Neural cell (in vitro differentiated cells): ENCODE measurements at regions not wholly inside any gene's neighbourhood (a gene's known extent, or its start where the extent isn't known, plus 50 kb on each side); places are given as distances from the start of the nearest gene placed in this dataset.

Experiments used
- H2AFZ ChIP-seq: fragments of 200-600, 300-800 bp; sonication (generic), shearing (Covaris generic); 2 replicates; pipeline ENCODE4 v1.6.0; 2014; ENCODE audit warnings: low read depth, mild to moderate bottlenecking, antibody characterized with exemption, low read length, moderate library complexity
- H3F3A ChIP-seq: fragments of 200-600 bp; shearing (Covaris generic); 2 replicates; pipeline ENCODE4 v1.6.1; 2016; ENCODE audit warnings: mild to moderate bottlenecking, moderate library complexity, mixed read lengths, antibody characterized with exemption, low read length; ENCODE audit not compliant: insufficient read depth, poor library complexity, severe bottlenecking
- H3K27ac ChIP-seq: fragments of 200-600, 300-800 bp; sonication (generic), shearing (Covaris generic); 2 replicates; pipeline ENCODE4 v1.5.1; 2014; ENCODE audit warnings: mild to moderate bottlenecking, low read length, moderate library complexity
- H3K27me3 ChIP-seq: fragments of 300-800, 200-600 bp; sonication (generic), shearing (Covaris generic); 2 replicates; pipeline ENCODE4 v1.6.0; 2014; ENCODE audit warnings: mild to moderate bottlenecking, low read depth, low read length, moderate library complexity; ENCODE audit not compliant: insufficient read depth
- H3K36me3 ChIP-seq: fragments of 300-800, 200-600 bp; sonication (generic), shearing (Covaris generic); 2 replicates; pipeline ENCODE4 v1.5.1; 2014; ENCODE audit warnings: mild to moderate bottlenecking, antibody characterized with exemption, low read length, moderate library complexity; ENCODE audit not compliant: insufficient read depth
- H3K4me2 ChIP-seq: fragments of 300-800, 200-600 bp; sonication (generic), shearing (Covaris generic); 2 replicates; pipeline ENCODE4 v1.6.0; 2014; ENCODE audit warnings: mild to moderate bottlenecking, low read length
- H3K4me3 ChIP-seq: fragments of 300-800, 200-600 bp; sonication (generic), shearing (Covaris generic); 2 replicates; pipeline ENCODE4 v1.5.1; 2014; ENCODE audit warnings: mild to moderate bottlenecking, low read length, moderate library complexity
- H3K79me2 ChIP-seq: fragments of 200-600 bp; shearing (Covaris generic); replicated peaks from 2 replicates; pipeline ENCODE4 v1.6.0; 2014; ENCODE audit warnings: mild to moderate bottlenecking, low read length, moderate library complexity; ENCODE audit not compliant: insufficient read depth
- H3K9ac ChIP-seq: fragments of 300-800, 200-600 bp; sonication (generic), shearing (Covaris generic); 2 replicates; pipeline ENCODE4 v1.6.1; 2016; ENCODE audit warnings: mild to moderate bottlenecking, low read length, mixed read lengths
- H3K9me2 ChIP-seq: fragments of 200-600 bp; shearing (Covaris generic); 2 replicates; pipeline ENCODE4 v1.6.1; 2016; ENCODE audit warnings: mild to moderate bottlenecking, low read length, mixed read lengths; ENCODE audit not compliant: insufficient read depth
- H3K9me3 ChIP-seq: fragments of 200-600, 300-800 bp; sonication (generic), shearing (Covaris generic); 2 replicates; pipeline ENCODE4 v1.6.1; 2016; ENCODE audit warnings: mild to moderate bottlenecking, mixed run types, low read length, moderate library complexity, mixed read lengths
- H4K20me1 ChIP-seq: fragments of 200-600 bp; shearing (Covaris generic); 2 replicates; pipeline ENCODE4 v1.6.1; 2016; ENCODE audit warnings: mild to moderate bottlenecking, mixed run types; ENCODE audit not compliant: insufficient read depth
- EP300 ChIP-seq: fragments of 450-650 bp; conservative IDR thresholded peaks from 2 replicates; pipeline ENCODE4 v1.6.1; 2014; ENCODE audit warnings: antibody characterized with exemption, mild to moderate bottlenecking, moderate library complexity; ENCODE audit not compliant: poor library complexity, severe bottlenecking
- EZH2 ChIP-seq: fragments of 200-600, 300-800 bp; shearing (Covaris generic), sonication (generic); IDR thresholded peaks from 2 replicates; pipeline ENCODE4 v1.6.1; 2014; ENCODE audit warnings: antibody characterized with exemption, low read length, borderline replicate concordance, mild to moderate bottlenecking; ENCODE audit not compliant: insufficient read depth, poor library complexity, severe bottlenecking
- MXI1 ChIP-seq: fragments of 450-650 bp; conservative IDR thresholded peaks from 2 replicates; pipeline ENCODE4 v1.6.1; 2014; ENCODE audit warnings: antibody characterized with exemption, mild to moderate bottlenecking; ENCODE audit not compliant: poor library complexity, severe bottlenecking
- POLR2AphosphoS5 ChIP-seq: IDR thresholded peaks from 2 replicates; pipeline ENCODE4 v1.6.1; 2012
- RAD21 ChIP-seq: fragments of 450-650 bp; conservative IDR thresholded peaks from 2 replicates; pipeline ENCODE4 v1.6.1; 2014; ENCODE audit warnings: antibody characterized with exemption, mild to moderate bottlenecking, moderate library complexity
- SMC3 ChIP-seq: fragments of 450-650 bp; conservative IDR thresholded peaks from 2 replicates; pipeline ENCODE4 v1.6.1; 2014; ENCODE audit warnings: antibody characterized with exemption, mild to moderate bottlenecking, moderate library complexity; ENCODE audit not compliant: poor library complexity
- TAF1 ChIP-seq: IDR thresholded peaks from 2 replicates; pipeline ENCODE4 v1.6.1; 2012; ENCODE audit warnings: low read depth
- TF ChIP-seq, protein P1 (sequence below): IDR thresholded peaks from 2 replicates; pipeline ENCODE4 v1.6.1; 2012; ENCODE audit warnings: borderline replicate concordance
- TF ChIP-seq, protein P2 (sequence below): fragments of 450-650 bp; IDR thresholded peaks from 2 replicates; pipeline ENCODE4 v1.5.1; 2014; ENCODE audit warnings: antibody characterized with exemption, mild to moderate bottlenecking, moderate library complexity; ENCODE audit not compliant: poor library complexity, severe bottlenecking

DNA sequence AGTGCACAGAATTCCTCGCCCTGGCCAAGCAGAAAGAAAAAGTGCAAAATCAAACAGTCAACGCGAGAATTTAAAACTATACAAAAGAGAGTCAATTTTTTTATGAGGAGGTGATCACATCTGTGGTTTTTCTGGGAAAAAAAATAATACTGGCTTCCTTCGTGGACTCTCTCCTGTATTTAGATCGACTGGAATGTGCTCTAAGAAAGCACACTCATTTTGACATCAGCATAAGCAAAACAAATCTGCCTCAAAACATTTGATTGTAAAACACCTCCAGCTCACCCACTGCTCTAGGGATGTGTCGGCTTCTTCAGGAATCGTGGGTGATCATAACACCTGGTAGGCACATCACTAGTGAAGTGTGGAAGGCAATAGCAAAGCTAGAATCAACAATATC is 417.4 kb upstream of the FAT1 start:
- Histone ChIP-seq H3K4me3 (no peak overlapping the region), H4K20me1 (no peaks in the 10 kb centered on the region), H3K9ac (no peak overlapping the region), H3K27ac (no peak overlapping the region), H3K9me2 (no peaks in the 10 kb centered on the region), H3K9me3 (no peaks in the 10 kb centered on the region), H3K79me2 (no peaks in the 10 kb centered on the region), H3K4me2 (no peak overlapping the region), H3K36me3 (no peaks in the 10 kb centered on the region), H2AFZ (no peak overlapping the region), H3K27me3 (no peaks in the 10 kb centered on the region), H3F3A (no peaks in the 10 kb centered on the region)
- TF ChIP-seq EZH2 = no peak
- TF ChIP-seq, protein P1, sequence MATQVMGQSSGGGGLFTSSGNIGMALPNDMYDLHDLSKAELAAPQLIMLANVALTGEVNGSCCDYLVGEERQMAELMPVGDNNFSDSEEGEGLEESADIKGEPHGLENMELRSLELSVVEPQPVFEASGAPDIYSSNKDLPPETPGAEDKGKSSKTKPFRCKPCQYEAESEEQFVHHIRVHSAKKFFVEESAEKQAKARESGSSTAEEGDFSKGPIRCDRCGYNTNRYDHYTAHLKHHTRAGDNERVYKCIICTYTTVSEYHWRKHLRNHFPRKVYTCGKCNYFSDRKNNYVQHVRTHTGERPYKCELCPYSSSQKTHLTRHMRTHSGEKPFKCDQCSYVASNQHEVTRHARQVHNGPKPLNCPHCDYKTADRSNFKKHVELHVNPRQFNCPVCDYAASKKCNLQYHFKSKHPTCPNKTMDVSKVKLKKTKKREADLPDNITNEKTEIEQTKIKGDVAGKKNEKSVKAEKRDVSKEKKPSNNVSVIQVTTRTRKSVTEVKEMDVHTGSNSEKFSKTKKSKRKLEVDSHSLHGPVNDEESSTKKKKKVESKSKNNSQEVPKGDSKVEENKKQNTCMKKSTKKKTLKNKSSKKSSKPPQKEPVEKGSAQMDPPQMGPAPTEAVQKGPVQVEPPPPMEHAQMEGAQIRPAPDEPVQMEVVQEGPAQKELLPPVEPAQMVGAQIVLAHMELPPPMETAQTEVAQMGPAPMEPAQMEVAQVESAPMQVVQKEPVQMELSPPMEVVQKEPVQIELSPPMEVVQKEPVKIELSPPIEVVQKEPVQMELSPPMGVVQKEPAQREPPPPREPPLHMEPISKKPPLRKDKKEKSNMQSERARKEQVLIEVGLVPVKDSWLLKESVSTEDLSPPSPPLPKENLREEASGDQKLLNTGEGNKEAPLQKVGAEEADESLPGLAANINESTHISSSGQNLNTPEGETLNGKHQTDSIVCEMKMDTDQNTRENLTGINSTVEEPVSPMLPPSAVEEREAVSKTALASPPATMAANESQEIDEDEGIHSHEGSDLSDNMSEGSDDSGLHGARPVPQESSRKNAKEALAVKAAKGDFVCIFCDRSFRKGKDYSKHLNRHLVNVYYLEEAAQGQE = no peak

DNA sequence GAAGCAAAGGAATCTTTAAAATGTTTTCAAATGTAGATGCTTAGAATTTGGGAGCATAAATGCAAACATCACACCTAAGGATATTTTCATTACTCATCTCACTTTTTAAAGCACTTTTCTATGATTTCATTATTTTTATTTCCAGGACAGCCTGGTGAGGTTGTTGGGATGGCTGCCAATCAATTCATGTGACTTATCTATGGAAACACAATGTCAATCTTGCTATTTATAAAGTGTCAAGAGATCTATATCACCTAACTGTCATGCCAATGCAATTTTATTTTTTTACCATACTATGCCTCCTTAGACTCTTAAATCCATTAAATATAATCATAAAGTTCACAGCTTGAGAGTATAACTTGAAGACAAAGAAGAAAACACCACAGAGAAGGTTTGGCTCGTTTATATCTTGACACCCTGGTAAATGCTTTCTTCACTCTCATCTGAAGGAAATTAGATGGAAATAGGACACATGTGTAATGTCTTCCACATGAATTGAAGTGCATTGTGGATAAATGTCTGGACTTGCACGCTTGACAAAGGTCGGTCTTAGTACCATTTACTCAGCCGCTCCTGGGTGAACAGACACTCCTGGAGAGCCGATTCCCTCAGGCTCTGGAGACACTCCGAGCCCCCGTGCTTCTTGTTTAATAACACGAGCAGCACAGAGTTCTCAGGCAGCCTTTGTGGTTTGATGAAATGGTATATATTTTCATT is 425.7 kb upstream of the FAT1 start:
- no peaks in the 10 kb centered on the region for H3K27me3 ChIP-seq
- H3K27ac ChIP-seq = no peak overlapping the region
- H3K9ac ChIP-seq = no peak overlapping the region
- no peak overlapping the region for H3K4me2 ChIP-seq
- no peak overlapping the region for H3K4me3 ChIP-seq
- no peak overlapping the region for H2AFZ ChIP-seq
- no peaks in the 10 kb centered on the region for H3K79me2 ChIP-seq
- no peaks in the 10 kb centered on the region for H4K20me1 ChIP-seq
- H3F3A ChIP-seq = no peaks in the 10 kb centered on the region
- H3K36me3 ChIP-seq = no peaks in the 10 kb centered on the region
- no peaks in the 10 kb centered on the region for H3K9me3 ChIP-seq
- peak; percentile 83 for TF ChIP-seq POLR2AphosphoS5
- peak; percentile 97 for TF ChIP-seq EP300
- no peak for TF ChIP-seq SMC3
- TF ChIP-seq MXI1 = no peak
- TF ChIP-seq RAD21 = no peak
- TF ChIP-seq TAF1 = no peak
- H3K9me2 ChIP-seq = no peaks in the 10 kb centered on the region

DNA sequence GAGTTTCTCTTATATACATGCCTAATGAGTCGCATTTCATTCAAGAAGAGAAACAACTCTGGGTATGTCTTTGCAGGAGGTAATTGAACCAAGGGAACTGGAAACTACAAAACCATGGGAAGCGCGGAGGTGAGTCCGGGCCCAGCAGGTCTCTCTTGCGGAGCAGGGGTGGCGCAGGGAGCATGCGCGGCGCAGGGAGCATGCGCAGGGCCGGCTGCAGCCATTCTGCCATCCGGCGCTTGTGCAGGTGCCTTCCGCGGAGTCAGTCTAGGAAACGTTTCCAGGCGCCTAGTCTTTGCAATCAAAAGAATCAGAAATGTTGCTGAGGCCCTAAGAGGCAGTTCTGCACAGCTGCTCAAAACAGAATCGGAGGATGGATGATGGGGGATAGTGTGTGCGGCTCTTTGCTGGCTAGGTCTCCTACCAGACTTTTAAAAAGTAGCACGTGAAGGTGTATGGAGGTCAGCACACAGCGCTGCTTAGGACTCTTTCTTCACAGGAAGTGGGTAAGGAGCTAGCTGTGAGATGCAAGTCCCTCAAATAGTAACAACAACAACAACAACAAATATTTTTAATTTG is 433.8 kb upstream of the FAT1 start:
- Histone ChIP-seq H3K9me2 (no peaks in the 10 kb centered on the region), H3K4me2 (no peak overlapping the region), H3F3A (no peaks in the 10 kb centered on the region), H3K27ac (no peak overlapping the region), H3K9me3 (no peaks in the 10 kb centered on the region), H3K36me3 (no peaks in the 10 kb centered on the region), H3K27me3 (no peaks in the 10 kb centered on the region), H3K9ac (no peak overlapping the region), H2AFZ (no peak overlapping the region), H4K20me1 (no peaks in the 10 kb centered on the region), H3K79me2 (no peaks in the 10 kb centered on the region), H3K4me3 (no peak overlapping the region)
- TF ChIP-seq POLR2AphosphoS5 (no peak), TAF1 (no peak), EP300 (no peak), MXI1 (no peak), SMC3 (no peak), RAD21 (no peak)
- TF ChIP-seq, protein P2, sequence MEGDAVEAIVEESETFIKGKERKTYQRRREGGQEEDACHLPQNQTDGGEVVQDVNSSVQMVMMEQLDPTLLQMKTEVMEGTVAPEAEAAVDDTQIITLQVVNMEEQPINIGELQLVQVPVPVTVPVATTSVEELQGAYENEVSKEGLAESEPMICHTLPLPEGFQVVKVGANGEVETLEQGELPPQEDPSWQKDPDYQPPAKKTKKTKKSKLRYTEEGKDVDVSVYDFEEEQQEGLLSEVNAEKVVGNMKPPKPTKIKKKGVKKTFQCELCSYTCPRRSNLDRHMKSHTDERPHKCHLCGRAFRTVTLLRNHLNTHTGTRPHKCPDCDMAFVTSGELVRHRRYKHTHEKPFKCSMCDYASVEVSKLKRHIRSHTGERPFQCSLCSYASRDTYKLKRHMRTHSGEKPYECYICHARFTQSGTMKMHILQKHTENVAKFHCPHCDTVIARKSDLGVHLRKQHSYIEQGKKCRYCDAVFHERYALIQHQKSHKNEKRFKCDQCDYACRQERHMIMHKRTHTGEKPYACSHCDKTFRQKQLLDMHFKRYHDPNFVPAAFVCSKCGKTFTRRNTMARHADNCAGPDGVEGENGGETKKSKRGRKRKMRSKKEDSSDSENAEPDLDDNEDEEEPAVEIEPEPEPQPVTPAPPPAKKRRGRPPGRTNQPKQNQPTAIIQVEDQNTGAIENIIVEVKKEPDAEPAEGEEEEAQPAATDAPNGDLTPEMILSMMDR = no peak
- TF ChIP-seq, protein P1 = no peak
